Muscle layer of colon (tissue), 2 donors: ENCODE measurements at regions not wholly inside any gene's neighbourhood (a gene's known extent, or its start where the extent isn't known, plus 50 kb on each side); places are given as distances from the start of the nearest gene placed in this dataset.

Experiments used
- H3K27ac ChIP-seq: one replicate; pipeline ENCODE4 v1.7.0; 2013; ENCODE audit warnings: low read depth, mild to moderate bottlenecking, low read length, moderate library complexity
- H3K27me3 ChIP-seq, 2 donors: one replicate each; pipeline ENCODE4 v1.7.0; 2013; ENCODE audit warnings: low read length in 2 of 2, mild to moderate bottlenecking in 2 of 2; ENCODE audit not compliant: insufficient read depth in 2 of 2, control insufficient read depth in 1 of 2
- H3K36me3 ChIP-seq: one replicate; pipeline ENCODE4 v1.7.0; 2013; ENCODE audit warnings: mild to moderate bottlenecking, low read length; ENCODE audit not compliant: insufficient read depth
- H3K4me1 ChIP-seq: one replicate; pipeline ENCODE4 v1.7.0; 2013; ENCODE audit warnings: mild to moderate bottlenecking, low read length; ENCODE audit not compliant: insufficient read depth
- H3K4me3 ChIP-seq, 2 donors: one replicate each; pipeline ENCODE4 v1.7.0; 2013; ENCODE audit warnings: low read length in 2 of 2, low read depth in 1 of 2, mild to moderate bottlenecking in 1 of 2, moderate library complexity in 1 of 2
- H3K9ac ChIP-seq: one replicate; pipeline ENCODE4 v1.7.0; 2013; ENCODE audit warnings: low read length
- H3K9me3 ChIP-seq: one replicate; pipeline ENCODE4 v1.7.0; 2013; ENCODE audit warnings: mild to moderate bottlenecking, low read length
- donor health status: abdominal sarcoma.
- donor health status: Adenocarcinoma of cecum.

GRCh38 chr12:127193341-127193740 lies 1073.6 kb upstream of the TMEM132C start:
- Histone ChIP-seq H3K36me3 (no peaks in the 10 kb centered on the region), H3K27me3 (no peaks in the 10 kb centered on the region), H3K4me3 (no peak overlapping the region), H3K27ac (no peak overlapping the region), H3K9ac (no peak overlapping the region), H3K4me1 (no peaks in the 10 kb centered on the region), H3K9me3 (no peaks in the 10 kb centered on the region)

GRCh38 chr12:127194176-127194575 lies 1072.8 kb upstream of the TMEM132C start:
- Histone ChIP-seq H3K27ac (no peak overlapping the region), H3K9ac (no peak overlapping the region), H3K4me1 (no peaks in the 10 kb centered on the region), H3K4me3 (no peak overlapping the region), H3K27me3 (no peaks in the 10 kb centered on the region), H3K9me3 (no peaks in the 10 kb centered on the region), H3K36me3 (no peaks in the 10 kb centered on the region)

- Histone ChIP-seq H3K4me3 (no peak overlapping the region), H3K4me1 (no peaks in the 10 kb centered on the region), H3K9me3 (no peaks in the 10 kb centered on the region), H3K27me3 (no peaks in the 10 kb centered on the region), H3K27ac (no peak overlapping the region), H3K36me3 (no peaks in the 10 kb centered on the region), H3K9ac (no peak overlapping the region)
Measured at GRCh38 chr12:127205781-127206555, 1061.0 kb upstream of the TMEM132C start.

- H3K9ac ChIP-seq, result no peak overlapping the region
- H3K27ac ChIP-seq, result no peak overlapping the region
- no peaks in the 10 kb centered on the region for H3K9me3 ChIP-seq
- no peaks in the 10 kb centered on the region for H3K27me3 ChIP-seq
- no peaks in the 10 kb centered on the region for H3K4me1 ChIP-seq
- H3K4me3 ChIP-seq, result no peak overlapping the region
- no peaks in the 10 kb centered on the region for H3K36me3 ChIP-seq
Measured at GRCh38 chr12:127209318-127209717, 1057.7 kb upstream of the TMEM132C start.

- Histone ChIP-seq H3K27me3 (no peaks in the 10 kb centered on the region), H3K36me3 (no peaks in the 10 kb centered on the region)
Measured at GRCh38 chr12:127214186-127214585, 1052.8 kb upstream of the TMEM132C start.

GRCh38 chr12:127223011-127223410 lies 1044.0 kb upstream of the TMEM132C start:
- Histone ChIP-seq H3K27ac (no peak overlapping the region), H3K9ac (no peak overlapping the region), H3K36me3 (no peaks in the 10 kb centered on the region), H3K4me1 (no peaks in the 10 kb centered on the region), H3K27me3 (no peaks in the 10 kb centered on the region), H3K4me3 (no peak overlapping the region), H3K9me3 (no peaks in the 10 kb centered on the region)

More at GRCh38 chr12:127214186-127214585, 1052.8 kb upstream of the TMEM132C start:
- Histone ChIP-seq H3K4me3 (no peak overlapping the region), H3K27ac (no peak overlapping the region), H3K9me3 (no peaks in the 10 kb centered on the region), H3K9ac (no peak overlapping the region), H3K4me1 (no peaks in the 10 kb centered on the region)

- no peak overlapping the region for H3K9ac ChIP-seq
- H3K27me3 ChIP-seq, result no peaks in the 10 kb centered on the region
- H3K36me3 ChIP-seq, result no peaks in the 10 kb centered on the region
- H3K9me3 ChIP-seq, result no peaks in the 10 kb centered on the region
- H3K27ac ChIP-seq, result no peak overlapping the region
- H3K4me1 ChIP-seq, result no peaks in the 10 kb centered on the region
- H3K4me3 ChIP-seq, result no peak overlapping the region
Measured at GRCh38 chr12:127223731-127224130, 1043.2 kb upstream of the TMEM132C start.

GRCh38 chr12:127230843-127231260 lies 1036.1 kb upstream of the TMEM132C start:
- no peak overlapping the region for H3K4me3 ChIP-seq
- no peak overlapping the region for H3K9ac ChIP-seq
- H3K9me3 ChIP-seq, result no peaks in the 10 kb centered on the region
- no peak overlapping the region for H3K27ac ChIP-seq
- H3K36me3 ChIP-seq, result no peaks in the 10 kb centered on the region
- no peaks in the 10 kb centered on the region for H3K27me3 ChIP-seq
- no peaks in the 10 kb centered on the region for H3K4me1 ChIP-seq

GRCh38 chr12:127231371-127231770 lies 1035.6 kb upstream of the TMEM132C start:
- Histone ChIP-seq H3K36me3 (no peaks in the 10 kb centered on the region), H3K27ac (no peak overlapping the region), H3K27me3 (no peaks in the 10 kb centered on the region), H3K9ac (no peak overlapping the region), H3K9me3 (no peaks in the 10 kb centered on the region), H3K4me3 (no peak overlapping the region), H3K4me1 (no peaks in the 10 kb centered on the region)

GRCh38 chr12:127233016-127233415 lies 1034.0 kb upstream of the TMEM132C start:
- no peaks in the 10 kb centered on the region for H3K36me3 ChIP-seq
- no peak overlapping the region for H3K9ac ChIP-seq
- no peak overlapping the region for H3K27ac ChIP-seq
- no peaks in the 10 kb centered on the region for H3K9me3 ChIP-seq
- H3K27me3 ChIP-seq, result no peaks in the 10 kb centered on the region
- H3K4me3 ChIP-seq, result no peak overlapping the region
- H3K4me1 ChIP-seq, result no peaks in the 10 kb centered on the region

- Histone ChIP-seq H3K9me3 (no peaks in the 10 kb centered on the region), H3K27me3 (no peaks in the 10 kb centered on the region), H3K9ac (no peak overlapping the region), H3K4me1 (no peaks in the 10 kb centered on the region), H3K4me3 (no peak overlapping the region), H3K36me3 (no peaks in the 10 kb centered on the region), H3K27ac (no peak overlapping the region)
Measured at GRCh38 chr12:127235761-127236160, 1031.2 kb upstream of the TMEM132C start.

GRCh38 chr12:127236491-127236890 lies 1030.5 kb upstream of the TMEM132C start:
- Histone ChIP-seq H3K36me3 (no peaks in the 10 kb centered on the region), H3K9me3 (no peaks in the 10 kb centered on the region), H3K27ac (no peak overlapping the region), H3K4me1 (no peaks in the 10 kb centered on the region), H3K27me3 (no peaks in the 10 kb centered on the region), H3K9ac (no peak overlapping the region), H3K4me3 (no peak overlapping the region)
